Naive B cell (primary cell): ENCODE measurements at regions not wholly inside any gene's neighbourhood (a gene's known extent, or its start where the extent isn't known, plus 50 kb on each side); places are given as distances from the start of the nearest gene placed in this dataset.

Experiments used
- ATAC-seq, 2 donors: fragments of 150-1000 bp; cut with Tn5 transposase; 2 replicates each; pipeline ENCODE4 v1.10.0; 2021; ENCODE audit warnings: low read depth in 2 of 2, mild to moderate bottlenecking in 2 of 2, moderate library complexity in 2 of 2
- DNase-seq: peaks from one replicate; pipeline ENCODE4 v3.0.0; 2022
- H3K27ac Mint-ChIP-seq, 6 donors: one replicate each; pipeline ENCODE4 v1.8.0; 2020 to 2022; ENCODE audit warnings: mild to moderate bottlenecking in 6 of 6, mixed read lengths in 6 of 6, moderate library complexity in 5 of 6, inconsistent platforms in 2 of 6
- H3K27me3 Mint-ChIP-seq, 3 donors: one replicate each; pipeline ENCODE4 v1.8.0; 2021 to 2022; ENCODE audit warnings: mixed read lengths in 3 of 3, mild to moderate bottlenecking in 1 of 3
- H3K36me3 Mint-ChIP-seq, 2 donors: one replicate each; pipeline ENCODE4 v1.8.0; 2020 to 2022; ENCODE audit warnings: mixed read lengths in 2 of 2, inconsistent platforms in 1 of 2, mild to moderate bottlenecking in 1 of 2
- H3K4me1 Mint-ChIP-seq, 3 donors: one replicate each; pipeline ENCODE4 v1.8.0; 2020 to 2022; ENCODE audit warnings: mixed read lengths in 3 of 3, inconsistent platforms in 1 of 3, mild to moderate bottlenecking in 1 of 3, moderate library complexity in 1 of 3
- H3K4me3 Mint-ChIP-seq, 8 donors: one replicate each; pipeline ENCODE4 v1.8.0; 2020 to 2022; ENCODE audit warnings: mild to moderate bottlenecking in 8 of 8, mixed read lengths in 8 of 8, moderate library complexity in 8 of 8, inconsistent platforms in 2 of 8
- H3K9me3 Mint-ChIP-seq, 7 donors: one replicate each; pipeline ENCODE4 v1.8.0; 2020 to 2022; ENCODE audit warnings: mixed read lengths in 7 of 7, mild to moderate bottlenecking in 5 of 7, inconsistent platforms in 2 of 7, moderate library complexity in 1 of 7

DNA sequence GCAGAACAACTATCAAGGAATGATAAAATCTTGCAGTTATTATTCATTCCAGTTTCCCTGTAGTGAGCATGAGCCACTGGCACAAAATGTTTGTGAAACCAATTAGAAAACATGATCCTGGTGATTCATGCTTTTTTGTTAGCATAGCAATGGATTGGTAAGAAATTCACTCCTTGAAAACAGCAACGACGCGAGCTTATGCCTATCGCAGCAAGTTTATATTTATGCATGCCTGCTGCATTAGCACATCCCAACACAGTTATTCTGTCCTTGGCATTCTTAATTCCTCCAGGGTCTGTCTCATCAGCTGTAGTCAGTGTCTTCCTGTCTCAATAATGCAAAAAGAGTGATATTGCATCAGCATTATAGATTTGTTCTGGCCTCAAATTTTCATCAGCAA, 975.9 kb downstream of the STIM2 start:
- Mint-ChIP-seq H3K4me3 (no peak overlapping the region), H3K27me3 (no peaks in the 10 kb centered on the region), H3K36me3 (no peaks in the 10 kb centered on the region), H3K9me3 (peaks cover 0 to 8% (median 0%) of the 10 kb centered on the region in 7 donors), H3K4me1 (no peaks in the 10 kb centered on the region), H3K27ac (no peak overlapping the region)
- ATAC-seq (no peak), DNase-seq (no peak)

DNA sequence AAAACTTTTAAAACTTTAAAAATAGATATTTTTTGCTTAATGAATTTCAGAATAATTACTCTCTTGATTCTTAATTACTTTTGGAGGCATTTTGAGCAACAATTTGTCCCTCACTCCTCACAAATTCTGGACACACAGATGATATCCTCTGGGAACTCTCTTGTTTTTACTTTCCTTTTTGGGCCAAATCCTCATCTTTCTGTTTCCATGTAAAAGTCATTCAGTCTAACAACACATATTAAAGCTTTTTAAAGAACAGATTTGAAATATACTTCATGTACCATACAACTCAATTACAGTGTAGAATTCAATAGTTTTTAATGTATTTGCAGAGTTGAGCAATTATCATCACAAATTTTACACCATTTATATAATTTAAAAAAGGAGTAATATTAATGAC, 983.1 kb downstream of the STIM2 start:
- H3K4me3 Mint-ChIP-seq: no peak overlapping the region
- DNase-seq: no peak
- H3K4me1 Mint-ChIP-seq: no peaks in the 10 kb centered on the region
- H3K27me3 Mint-ChIP-seq: no peaks in the 10 kb centered on the region
- no peaks in the 10 kb centered on the region for H3K36me3 Mint-ChIP-seq
- H3K9me3 Mint-ChIP-seq: peaks cover 0 to 2% (median 0%) of the 10 kb centered on the region in 7 donors
- H3K27ac Mint-ChIP-seq: no peak overlapping the region
- no peak for ATAC-seq

- Mint-ChIP-seq H3K36me3 (no peaks in the 10 kb centered on the region), H3K4me1 (no peaks in the 10 kb centered on the region), H3K4me3 (no peak overlapping the region), H3K27ac (no peak overlapping the region), H3K27me3 (no peaks in the 10 kb centered on the region), H3K9me3 (peaks cover 0 to 2% (median 0%) of the 10 kb centered on the region in 7 donors)
- DNase-seq (no peak), ATAC-seq (no peak)
These were observed 983.7 kb downstream of the STIM2 start for GRCh38 chr4:27844376-27844775.

DNA sequence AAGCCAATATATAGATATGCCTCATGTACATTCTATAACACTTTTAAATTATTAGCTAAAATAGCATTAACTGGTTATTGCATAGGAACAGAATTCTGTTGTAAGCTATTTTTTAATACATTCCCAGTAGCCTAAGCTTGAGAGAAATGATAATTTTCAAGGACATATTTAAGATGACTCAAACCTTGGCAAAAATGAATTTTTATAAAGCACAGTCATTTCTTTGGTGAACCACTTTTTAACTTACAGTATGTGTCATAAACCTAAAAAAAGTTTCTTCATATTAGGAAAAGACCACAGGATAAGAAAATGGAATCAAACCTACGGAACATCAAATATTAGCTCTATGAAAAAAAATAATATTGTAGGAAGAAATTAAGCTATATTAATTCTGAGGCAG, 986.3 kb downstream of the STIM2 start:
- H3K27ac Mint-ChIP-seq: no peak overlapping the region
- no peaks in the 10 kb centered on the region for H3K36me3 Mint-ChIP-seq
- H3K9me3 Mint-ChIP-seq: no peaks in the 10 kb centered on the region
- H3K4me3 Mint-ChIP-seq: no peak overlapping the region
- ATAC-seq (no peak), DNase-seq (no peak)
- no peaks in the 10 kb centered on the region for H3K27me3 Mint-ChIP-seq
- no peaks in the 10 kb centered on the region for H3K4me1 Mint-ChIP-seq

- peaks cover 0 to 6% (median 0%) of the 10 kb centered on the region in 7 donors for H3K9me3 Mint-ChIP-seq
- no peak for DNase-seq
- H3K4me3 Mint-ChIP-seq: no peak overlapping the region
- no peak overlapping the region for H3K27ac Mint-ChIP-seq
- no peak for ATAC-seq
- H3K4me1 Mint-ChIP-seq: no peaks in the 10 kb centered on the region
- no peaks in the 10 kb centered on the region for H3K36me3 Mint-ChIP-seq
- H3K27me3 Mint-ChIP-seq: no peaks in the 10 kb centered on the region
These were observed 1000.7 kb downstream of the STIM2 start for GRCh38 chr4:27861381-27861787.

DNA sequence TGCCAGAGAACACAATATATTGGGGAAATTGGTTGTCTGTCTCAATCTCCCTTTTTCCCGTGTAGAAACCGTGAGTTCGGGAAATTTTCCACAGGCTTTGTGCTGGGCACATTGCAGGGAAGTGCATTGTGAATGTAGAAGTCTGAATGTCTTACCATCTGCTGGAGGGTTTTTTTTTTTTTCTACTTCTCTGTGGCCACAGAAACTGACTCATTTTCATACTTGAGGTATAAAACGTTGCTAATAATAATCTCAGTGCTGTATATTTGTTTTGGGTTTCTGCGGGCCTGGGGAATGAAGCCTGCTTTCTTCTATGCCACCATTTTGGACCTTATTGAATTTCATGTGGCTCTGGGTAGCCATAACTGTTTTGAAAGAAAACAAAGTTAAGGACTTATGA, 1001.2 kb downstream of the STIM2 start:
- DNase-seq (no peak), ATAC-seq (no peak)
- H3K4me1 Mint-ChIP-seq: no peaks in the 10 kb centered on the region
- peaks cover 0 to 6% (median 0%) of the 10 kb centered on the region in 7 donors for H3K9me3 Mint-ChIP-seq
- H3K36me3 Mint-ChIP-seq: no peaks in the 10 kb centered on the region
- H3K27ac Mint-ChIP-seq: no peak overlapping the region
- H3K27me3 Mint-ChIP-seq: no peaks in the 10 kb centered on the region
- H3K4me3 Mint-ChIP-seq: no peak overlapping the region

DNA sequence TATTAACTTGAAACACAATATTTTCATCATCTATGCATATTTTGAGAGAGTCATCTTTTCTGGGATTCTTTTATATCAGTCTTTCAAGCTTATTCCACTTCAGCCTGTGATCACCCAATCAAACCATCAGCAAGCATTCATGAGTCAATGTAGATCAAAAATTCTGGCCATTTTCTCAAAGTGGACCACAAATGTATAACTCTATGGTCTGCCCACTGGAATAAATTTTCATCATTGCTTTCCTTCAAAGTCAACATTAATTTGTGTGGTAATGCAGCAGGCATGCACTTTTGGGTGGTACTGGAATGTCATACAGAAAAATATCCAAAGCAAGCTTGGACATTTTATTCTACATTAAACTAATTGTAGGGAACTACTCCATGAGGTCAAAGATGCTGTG, 1013.0 kb downstream of the STIM2 start:
- peaks cover 0 to 6% (median 1%) of the 10 kb centered on the region in 7 donors for H3K9me3 Mint-ChIP-seq
- no peak overlapping the region for H3K4me3 Mint-ChIP-seq
- H3K27me3 Mint-ChIP-seq: no peaks in the 10 kb centered on the region
- H3K36me3 Mint-ChIP-seq: no peaks in the 10 kb centered on the region
- H3K4me1 Mint-ChIP-seq: no peaks in the 10 kb centered on the region
- no peak for DNase-seq
- ATAC-seq: no peak
- H3K27ac Mint-ChIP-seq: no peak overlapping the region

DNA sequence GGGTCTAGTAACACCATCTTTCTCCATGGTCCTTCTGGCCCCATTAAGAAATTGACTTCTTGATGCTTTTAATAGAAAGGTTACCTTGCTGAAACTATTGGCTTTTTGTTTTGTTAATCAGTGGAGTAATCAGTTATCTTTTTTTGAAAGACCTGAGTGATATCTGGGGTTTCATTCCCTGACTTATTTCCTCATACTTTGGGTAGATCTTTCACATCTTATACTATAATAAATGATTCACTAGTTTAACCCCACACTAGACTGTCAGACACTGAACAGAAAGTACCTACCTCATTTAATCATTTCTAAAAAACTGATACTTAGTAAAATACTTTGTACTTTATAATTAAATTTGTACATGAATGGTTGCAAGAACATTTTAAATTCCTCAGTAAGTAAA, 1021.1 kb downstream of the STIM2 start:
- no peak for ATAC-seq
- peaks cover 0 to 8% (median 2%) of the 10 kb centered on the region in 7 donors for H3K9me3 Mint-ChIP-seq
- no peak overlapping the region for H3K27ac Mint-ChIP-seq
- no peaks in the 10 kb centered on the region for H3K4me1 Mint-ChIP-seq
- no peaks in the 10 kb centered on the region for H3K27me3 Mint-ChIP-seq
- DNase-seq: no peak
- H3K36me3 Mint-ChIP-seq: no peaks in the 10 kb centered on the region
- no peak overlapping the region for H3K4me3 Mint-ChIP-seq

DNA sequence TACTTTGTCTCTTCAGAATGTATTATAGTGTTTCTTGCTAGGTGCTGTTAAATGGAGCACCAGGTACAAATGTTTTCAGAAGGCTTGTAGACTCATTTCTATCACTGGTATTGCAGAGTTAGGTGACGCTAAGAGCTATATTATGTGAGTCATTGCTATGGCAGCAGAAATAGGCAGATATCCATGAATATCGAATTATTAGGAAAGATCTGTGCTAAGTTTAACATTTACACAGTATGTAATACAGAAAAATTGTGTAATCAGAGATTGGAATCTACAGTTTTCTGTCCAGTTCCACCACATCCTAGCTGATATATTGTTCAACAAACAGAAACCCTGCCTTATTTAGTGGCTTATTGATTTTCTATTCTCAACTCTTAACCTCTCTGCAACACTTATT, 1025.5 kb downstream of the STIM2 start:
- no peaks in the 10 kb centered on the region for H3K4me1 Mint-ChIP-seq
- no peak overlapping the region for H3K4me3 Mint-ChIP-seq
- peaks cover 0 to 5% (median 0%) of the 10 kb centered on the region in 7 donors for H3K9me3 Mint-ChIP-seq
- no peak for DNase-seq
- no peaks in the 10 kb centered on the region for H3K36me3 Mint-ChIP-seq
- no peaks in the 10 kb centered on the region for H3K27me3 Mint-ChIP-seq
- H3K27ac Mint-ChIP-seq: no peak overlapping the region
- ATAC-seq: no peak

- no peak overlapping the region for H3K4me3 Mint-ChIP-seq
- no peaks in the 10 kb centered on the region for H3K36me3 Mint-ChIP-seq
- no peaks in the 10 kb centered on the region for H3K4me1 Mint-ChIP-seq
- H3K9me3 Mint-ChIP-seq: peaks cover 0 to 5% (median 0%) of the 10 kb centered on the region in 7 donors
- ATAC-seq (no peak), DNase-seq (no peak)
- H3K27me3 Mint-ChIP-seq: no peaks in the 10 kb centered on the region
- H3K27ac Mint-ChIP-seq: no peak overlapping the region
These were observed 1027.0 kb downstream of the STIM2 start for GRCh38 chr4:27887646-27888045.

- Mint-ChIP-seq H3K4me3 (no peak overlapping the region), H3K27me3 (no peaks in the 10 kb centered on the region), H3K27ac (no peak overlapping the region), H3K36me3 (no peaks in the 10 kb centered on the region), H3K4me1 (no peaks in the 10 kb centered on the region), H3K9me3 (peaks cover 0 to 5% (median 0%) of the 10 kb centered on the region in 7 donors)
- no peak for DNase-seq
- no peak for ATAC-seq
These were observed 1027.9 kb downstream of the STIM2 start for GRCh38 chr4:27888505-27888904.

DNA sequence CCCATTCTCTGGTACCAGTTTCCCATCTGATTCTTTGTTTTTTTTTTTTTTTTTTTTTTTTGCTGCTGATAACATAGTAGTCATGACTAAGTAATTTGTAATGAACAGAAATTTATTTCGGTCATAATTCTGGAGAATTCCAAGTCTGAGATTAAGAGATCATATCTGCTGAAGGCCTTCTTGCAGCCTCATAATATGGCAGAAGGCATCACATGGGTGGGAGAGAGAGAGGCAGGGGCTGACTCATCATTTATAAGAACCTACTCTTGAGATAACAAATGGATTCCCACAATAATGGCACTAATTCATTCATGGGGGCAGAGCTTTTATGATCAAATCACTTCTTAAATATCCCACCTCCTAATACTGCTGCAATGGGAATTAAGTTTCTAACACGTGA, 1034.3 kb downstream of the STIM2 start:
- H3K4me3 Mint-ChIP-seq: no peak overlapping the region
- no peaks in the 10 kb centered on the region for H3K4me1 Mint-ChIP-seq
- no peak for DNase-seq
- no peak overlapping the region for H3K27ac Mint-ChIP-seq
- H3K27me3 Mint-ChIP-seq: no peaks in the 10 kb centered on the region
- H3K9me3 Mint-ChIP-seq: peaks cover 0 to 9% (median 0%) of the 10 kb centered on the region in 7 donors
- ATAC-seq: no peak
- no peaks in the 10 kb centered on the region for H3K36me3 Mint-ChIP-seq

DNA sequence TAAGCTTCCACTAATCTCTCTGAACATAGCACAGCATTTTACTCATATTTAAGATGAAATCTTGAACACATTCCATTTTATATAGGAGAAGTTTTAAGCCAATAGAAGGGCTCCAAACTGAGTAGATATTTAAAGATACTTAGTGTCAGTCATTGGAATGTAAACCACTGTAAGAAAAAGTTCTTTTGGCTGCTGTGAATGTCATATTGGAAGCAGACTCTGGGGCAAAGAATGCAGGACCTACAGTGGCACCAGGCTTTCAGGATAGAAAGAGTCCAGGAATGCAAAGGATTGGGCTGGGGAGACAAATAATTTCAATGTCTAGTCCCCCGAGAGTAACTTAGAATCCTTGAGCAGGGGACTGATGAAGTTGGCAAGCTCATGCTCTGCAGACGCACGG, 1047.7 kb downstream of the STIM2 start:
- Mint-ChIP-seq H3K9me3 (peaks cover 0 to 4% (median under 1%) of the 10 kb centered on the region in 7 donors), H3K27me3 (no peaks in the 10 kb centered on the region), H3K4me3 (no peak overlapping the region), H3K4me1 (no peaks in the 10 kb centered on the region), H3K27ac (no peak overlapping the region), H3K36me3 (no peaks in the 10 kb centered on the region)
- ATAC-seq: no peak
- no peak for DNase-seq

DNA sequence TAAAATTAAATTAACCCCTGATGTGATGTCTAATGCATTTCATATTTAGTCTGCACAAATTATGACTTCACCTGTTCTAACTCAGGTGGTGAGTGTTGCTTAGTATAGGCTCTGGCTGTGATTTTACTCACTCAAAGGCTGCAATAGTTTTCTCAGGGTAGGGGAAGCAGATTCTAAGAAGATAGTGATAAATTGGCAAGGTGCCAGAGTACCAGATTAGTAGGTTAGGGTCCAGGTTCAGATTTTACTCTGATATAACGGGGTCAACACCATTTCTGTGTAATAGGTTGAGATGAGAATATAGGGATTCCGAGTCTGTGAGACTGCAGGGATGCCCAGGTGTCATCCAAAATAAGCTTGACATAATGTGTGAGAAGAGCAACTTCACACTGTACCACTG, 1049.6 kb downstream of the STIM2 start:
- no peak overlapping the region for H3K27ac Mint-ChIP-seq
- H3K9me3 Mint-ChIP-seq: peaks cover 0 to 6% (median 0%) of the 10 kb centered on the region in 7 donors
- no peaks in the 10 kb centered on the region for H3K4me1 Mint-ChIP-seq
- H3K4me3 Mint-ChIP-seq: no peak overlapping the region
- ATAC-seq: no peak
- no peak for DNase-seq
- H3K36me3 Mint-ChIP-seq: no peaks in the 10 kb centered on the region
- H3K27me3 Mint-ChIP-seq: no peaks in the 10 kb centered on the region

GRCh38 chr4:27911047-27911446, 1050.4 kb downstream of the STIM2 start:
- H3K27ac Mint-ChIP-seq: no peak overlapping the region
- H3K36me3 Mint-ChIP-seq: no peaks in the 10 kb centered on the region
- H3K4me3 Mint-ChIP-seq: no peak overlapping the region
- no peak for DNase-seq
- no peaks in the 10 kb centered on the region for H3K27me3 Mint-ChIP-seq
- H3K4me1 Mint-ChIP-seq: no peaks in the 10 kb centered on the region
- peaks cover 0 to 6% (median 0%) of the 10 kb centered on the region in 7 donors for H3K9me3 Mint-ChIP-seq
- no peak for ATAC-seq
